BE2C (cell line): ENCODE measurements at regions not wholly inside any gene's neighbourhood (a gene's known extent, or its start where the extent isn't known, plus 50 kb on each side); places are given as distances from the start of the nearest gene placed in this dataset.

ENCODE experiments used
- DNase-seq: peaks from one replicate; pipeline ENCODE4 v3.0.0-alpha.2; 2020
- H3K27me3 ChIP-seq: fragments of 250-450 bp; sonication (Bioruptor Pico); 2 replicates; pipeline ENCODE4 v1.5.1; 2020; ENCODE audit warnings: mild to moderate bottlenecking
- H3K36me3 ChIP-seq: fragments of 250-450 bp; sonication (Bioruptor Pico); 2 replicates; pipeline ENCODE4 v1.5.1; 2020; ENCODE audit warnings: mild to moderate bottlenecking
- H3K4me1 ChIP-seq: fragments of 250-450 bp; sonication (Bioruptor Pico); 2 replicates; pipeline ENCODE4 v1.5.1; 2020
- H3K4me3 ChIP-seq: 2 replicates; pipeline ENCODE4 v1.5.1; 2011; ENCODE audit warnings: low read depth, low read length
- H3K9me3 ChIP-seq: fragments of 250-450 bp; sonication (Bioruptor Pico); 2 replicates; pipeline ENCODE4 v1.5.1; 2020
- TF ChIP-seq, protein P1 (sequence below): IDR thresholded peaks from 2 replicates; pipeline ENCODE4 v1.5.1; 2012; ENCODE audit warnings: mild to moderate bottlenecking, low read depth, low read length

DNA sequence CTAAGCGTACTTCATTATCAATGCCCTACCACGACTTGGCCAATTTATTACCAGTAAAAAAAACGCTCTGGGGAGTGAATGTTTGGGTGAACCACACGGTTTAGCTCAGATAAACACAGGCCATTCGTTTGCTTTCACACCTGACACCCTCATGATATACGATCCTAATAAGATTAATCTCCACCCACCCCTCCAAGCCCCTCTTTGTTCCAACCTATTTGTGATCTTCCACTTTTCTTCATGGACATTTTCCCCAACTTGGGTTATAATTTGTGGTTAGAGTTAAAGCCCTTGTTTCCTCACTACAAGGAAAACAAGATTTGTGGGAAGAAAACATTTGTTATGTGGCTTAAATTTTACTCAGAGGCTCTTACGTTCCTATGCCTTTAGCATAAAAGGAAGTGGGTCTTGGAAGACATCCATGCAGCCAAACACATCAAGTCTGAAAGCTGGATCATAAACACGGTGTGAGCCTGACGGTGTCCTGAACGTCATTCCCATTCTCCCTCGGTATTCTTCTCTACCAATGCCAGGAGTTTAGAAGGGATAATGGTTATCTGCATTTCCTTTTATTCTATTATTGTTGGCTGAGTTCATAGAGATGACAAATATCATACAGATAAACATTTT is 518.9 kb downstream of the NR2F2 start:
- H3K36me3 ChIP-seq, result no peaks in the 10 kb centered on the region
- H3K27me3 ChIP-seq, result no peaks in the 10 kb centered on the region
- no peak overlapping the region for H3K4me3 ChIP-seq
- H3K4me1 ChIP-seq, result no peaks in the 10 kb centered on the region
- TF ChIP-seq, protein P1, sequence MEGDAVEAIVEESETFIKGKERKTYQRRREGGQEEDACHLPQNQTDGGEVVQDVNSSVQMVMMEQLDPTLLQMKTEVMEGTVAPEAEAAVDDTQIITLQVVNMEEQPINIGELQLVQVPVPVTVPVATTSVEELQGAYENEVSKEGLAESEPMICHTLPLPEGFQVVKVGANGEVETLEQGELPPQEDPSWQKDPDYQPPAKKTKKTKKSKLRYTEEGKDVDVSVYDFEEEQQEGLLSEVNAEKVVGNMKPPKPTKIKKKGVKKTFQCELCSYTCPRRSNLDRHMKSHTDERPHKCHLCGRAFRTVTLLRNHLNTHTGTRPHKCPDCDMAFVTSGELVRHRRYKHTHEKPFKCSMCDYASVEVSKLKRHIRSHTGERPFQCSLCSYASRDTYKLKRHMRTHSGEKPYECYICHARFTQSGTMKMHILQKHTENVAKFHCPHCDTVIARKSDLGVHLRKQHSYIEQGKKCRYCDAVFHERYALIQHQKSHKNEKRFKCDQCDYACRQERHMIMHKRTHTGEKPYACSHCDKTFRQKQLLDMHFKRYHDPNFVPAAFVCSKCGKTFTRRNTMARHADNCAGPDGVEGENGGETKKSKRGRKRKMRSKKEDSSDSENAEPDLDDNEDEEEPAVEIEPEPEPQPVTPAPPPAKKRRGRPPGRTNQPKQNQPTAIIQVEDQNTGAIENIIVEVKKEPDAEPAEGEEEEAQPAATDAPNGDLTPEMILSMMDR, result no peak
- H3K9me3 ChIP-seq, result no peaks in the 10 kb centered on the region
- no peak for DNase-seq

DNA sequence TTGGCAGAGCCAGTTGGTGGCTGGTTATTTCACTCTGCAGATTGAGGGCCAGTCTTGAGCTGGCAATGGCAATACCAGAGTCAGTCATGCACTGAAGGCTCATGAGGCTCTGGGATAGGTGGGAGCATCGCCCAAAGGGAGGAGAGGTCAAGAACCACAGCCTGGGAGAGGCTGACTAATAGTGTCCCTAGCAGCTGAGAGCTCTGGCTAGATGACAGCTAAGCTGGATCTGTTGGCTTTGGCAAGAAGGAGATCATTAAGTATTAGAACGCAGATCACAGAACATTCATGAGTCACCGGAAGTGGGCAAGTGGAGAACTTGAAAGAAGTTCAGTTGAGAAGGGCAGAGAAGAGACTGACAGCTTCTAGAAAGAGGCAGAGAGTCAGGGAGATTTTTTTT is 521.1 kb downstream of the NR2F2 start:
- H3K4me3 ChIP-seq, result no peak overlapping the region

DNA sequence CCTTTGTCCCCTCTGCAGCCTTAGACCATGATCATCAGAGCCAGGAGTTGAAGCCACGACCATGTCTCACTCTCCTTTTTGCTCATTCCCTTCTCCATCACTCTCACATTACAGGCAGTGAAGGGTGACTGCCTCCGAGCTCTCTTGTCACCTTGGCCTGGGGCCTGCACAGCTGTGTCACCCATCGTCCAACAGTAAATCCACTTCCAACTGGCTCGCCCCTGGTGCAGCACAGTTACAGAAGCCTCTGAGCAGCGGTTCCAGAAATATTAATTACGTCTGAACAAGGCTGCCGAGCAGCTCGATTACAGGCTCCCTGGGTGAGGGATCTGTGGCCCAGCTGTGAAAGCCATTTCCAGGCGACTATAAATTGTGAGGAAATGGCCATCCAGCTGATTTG is 528.2 kb downstream of the NR2F2 start:
- Histone ChIP-seq H3K4me3 (no peak overlapping the region), H3K4me1 (no peaks in the 10 kb centered on the region), H3K27me3 (no peaks in the 10 kb centered on the region), H3K36me3 (no peaks in the 10 kb centered on the region), H3K9me3 (no peaks in the 10 kb centered on the region)
- no peak for DNase-seq
- TF ChIP-seq, protein P1, result no peak

More for the DNA sequence above, 521.1 kb downstream of the NR2F2 start:
- Histone ChIP-seq H3K4me1 (no peaks in the 10 kb centered on the region), H3K9me3 (no peaks in the 10 kb centered on the region), H3K27me3 (no peaks in the 10 kb centered on the region), H3K36me3 (no peaks in the 10 kb centered on the region)
- TF ChIP-seq, protein P1, result no peak
- no peak for DNase-seq

DNA sequence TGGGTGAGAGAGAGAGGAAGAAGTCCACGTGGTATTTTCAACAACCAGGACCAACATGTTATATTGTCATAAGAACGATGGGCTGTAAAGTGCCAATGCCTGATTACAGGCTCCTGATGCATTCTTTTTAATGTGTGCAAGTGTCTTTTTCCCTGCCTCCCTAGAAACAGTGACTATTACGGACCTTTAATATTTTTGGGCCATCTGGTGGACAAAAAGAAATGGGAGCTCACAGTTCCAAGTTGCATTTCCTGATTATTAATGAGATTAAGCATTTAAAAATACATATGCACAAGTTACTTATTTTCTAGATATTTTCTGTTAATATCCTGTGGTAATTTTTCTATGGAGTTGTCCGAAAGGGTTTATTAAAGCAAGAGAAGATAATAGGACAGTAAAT is 530.2 kb downstream of the NR2F2 start:
- H3K36me3 ChIP-seq, result no peaks in the 10 kb centered on the region
- no peak overlapping the region for H3K4me3 ChIP-seq
- no peaks in the 10 kb centered on the region for H3K27me3 ChIP-seq
- H3K9me3 ChIP-seq, result no peaks in the 10 kb centered on the region
- no peak for DNase-seq
- TF ChIP-seq, protein P1, result no peak
- no peaks in the 10 kb centered on the region for H3K4me1 ChIP-seq

DNA sequence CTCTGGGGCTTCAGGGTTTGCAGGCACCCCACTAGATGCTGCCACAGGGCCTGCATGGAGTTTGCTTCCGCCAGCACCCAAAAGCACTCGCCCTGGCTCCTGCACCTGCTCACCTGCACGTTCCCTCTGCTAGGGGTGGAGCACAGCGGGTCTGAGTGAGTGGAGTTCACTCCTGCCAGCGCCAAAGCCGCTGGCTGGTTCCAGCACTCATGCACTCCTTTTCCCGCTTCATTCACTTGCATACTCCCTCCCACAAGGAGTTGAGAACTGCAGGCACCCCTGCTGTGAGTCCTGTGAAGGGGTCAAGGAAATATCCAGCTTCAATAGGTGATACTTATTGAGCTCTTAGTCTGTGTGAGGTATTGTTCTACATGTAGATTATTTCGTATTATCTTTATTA is 537.5 kb downstream of the NR2F2 start:
- TF ChIP-seq, protein P1, result no peak
- no peak for DNase-seq
- no peaks in the 10 kb centered on the region for H3K4me1 ChIP-seq

DNA sequence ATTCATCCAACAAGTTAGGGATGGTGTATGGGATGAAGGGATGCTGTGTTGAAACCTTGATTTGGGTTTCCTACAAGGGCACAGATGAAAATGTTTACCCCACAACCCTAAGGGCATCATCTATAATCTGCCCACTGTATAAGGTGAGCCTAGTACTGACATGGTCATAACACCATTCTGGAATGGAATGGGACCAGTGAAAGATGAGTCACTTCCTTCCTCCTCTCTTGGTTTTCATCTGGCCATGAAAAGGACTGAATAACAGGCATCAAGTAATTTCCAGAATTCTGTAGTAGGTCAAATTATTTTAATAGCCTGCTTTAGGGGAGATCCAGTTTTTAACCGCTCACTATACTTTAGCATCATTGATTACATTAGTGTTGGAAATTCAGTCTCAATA is 538.6 kb downstream of the NR2F2 start:
- H3K27me3 ChIP-seq, result no peaks in the 10 kb centered on the region
- DNase-seq, result no peak
- H3K36me3 ChIP-seq, result no peaks in the 10 kb centered on the region
- TF ChIP-seq, protein P1, result no peak
- H3K4me1 ChIP-seq, result no peaks in the 10 kb centered on the region
- no peak overlapping the region for H3K4me3 ChIP-seq
- H3K9me3 ChIP-seq, result no peaks in the 10 kb centered on the region

More for the DNA sequence above, 537.5 kb downstream of the NR2F2 start:
- no peak overlapping the region for H3K4me3 ChIP-seq
- H3K9me3 ChIP-seq, result no peaks in the 10 kb centered on the region
- no peaks in the 10 kb centered on the region for H3K36me3 ChIP-seq
- H3K27me3 ChIP-seq, result no peaks in the 10 kb centered on the region
